Panc1 (cell line): ENCODE measurements at regions not wholly inside any gene's neighbourhood (a gene's known extent, or its start where the extent isn't known, plus 50 kb on each side); places are given as distances from the start of the nearest gene placed in this dataset.

Experiments
- ATAC-seq: fragments of 200-7000 bp; cut with Tn5 transposase; 2 replicates; pipeline ENCODE4 v1.9.1; 2020; ENCODE audit warnings: mild to moderate bottlenecking, moderate library complexity
- BruUV-seq: library from RNA; stranded (reverse); fragments of 400-500 nt; replicated peaks from 2 replicates; lab custom pipeline; 2021; lab: Mats Ljungman, UMichigan
- CTCF ChIA-PET: fragments of 300-600 bp; sonication (Branson Sonifier 250); formaldehyde crosslinking; loops from one replicate; lab custom pipeline; 2022; ENCODE audit warnings: antibody characterized with exemption; lab: Charles Lee
- POLR2A ChIA-PET: fragments of 300-600 bp; sonication (Branson Sonifier 250); formaldehyde crosslinking; loops from one replicate; lab custom pipeline; 2022; ENCODE audit warnings: antibody characterized with exemption; lab: Charles Lee
- DNase-seq: peaks from one replicate; pipeline ENCODE4 v3.0.0-alpha.2; 2010; ENCODE audit warnings: low read depth, low spot score
- H3K27ac ChIP-seq: 2 replicates; pipeline ENCODE4 v1.5.1; 2011; ENCODE audit warnings: mild to moderate bottlenecking, low read length, inconsistent platforms
- H3K27me3 ChIP-seq: fragments of 200-500 bp; sonication (Bioruptor generic); 2 replicates; pipeline ENCODE4 v1.6.0; 2014; ENCODE audit warnings: low read length, inconsistent platforms; ENCODE audit not compliant: control insufficient read depth, insufficient read depth
- H3K36me3 ChIP-seq: fragments of 200-500 bp; sonication (Bioruptor generic); 2 replicates; pipeline ENCODE4 v1.5.1; 2014; ENCODE audit warnings: inconsistent platforms, mild to moderate bottlenecking, low read length, moderate library complexity; ENCODE audit not compliant: control insufficient read depth, insufficient read depth
- H3K4me1 ChIP-seq: 2 replicates; pipeline ENCODE4 v1.5.1; 2011; ENCODE audit warnings: inconsistent platforms, mild to moderate bottlenecking, low read length, moderate library complexity; ENCODE audit not compliant: control insufficient read depth, insufficient read depth
- H3K4me3 ChIP-seq, 2 experiments: 2 replicates each; pipeline ENCODE4 v1.5.1; 2011 to 2012; ENCODE audit warnings: low read depth in 2 of 2, low read length in 2 of 2, mild to moderate bottlenecking in 2 of 2, inconsistent platforms in 1 of 2, moderate library complexity in 1 of 2
- H3K9me3 ChIP-seq: fragments of 200-500 bp; sonication (Bioruptor generic); 2 replicates; pipeline ENCODE4 v1.5.1; 2014; ENCODE audit warnings: low read depth, mild to moderate bottlenecking, inconsistent platforms, low read length, moderate library complexity; ENCODE audit not compliant: control insufficient read depth, insufficient read depth
- POLR2AphosphoS5 ChIP-seq: IDR thresholded peaks from 2 replicates; pipeline ENCODE4 v1.6.1; 2012; ENCODE audit warnings: mild to moderate bottlenecking, low read depth, low read length, moderate library complexity
- SIN3A ChIP-seq: IDR thresholded peaks from 2 replicates; pipeline ENCODE4 v1.6.1; 2012; ENCODE audit warnings: low read depth, mild to moderate bottlenecking, low read length, moderate library complexity, borderline replicate concordance; ENCODE audit not compliant: insufficient read depth
- TCF7L2 ChIP-seq: IDR thresholded peaks from 2 replicates; pipeline ENCODE4 v1.6.1; 2011; ENCODE audit warnings: mild to moderate bottlenecking, low read depth, low read length, inconsistent platforms
- in situ Hi-C: cut with HindIII; loops from 2 replicates; pipeline ENCODE4 v1.10.0; 2016; ENCODE audit warnings: low sequenced_read_pairs, low pct_unique_long_range_greater_than_20kb
- intact Hi-C: fragments of 100-400 bp; cut with micrococcal nuclease; formaldehyde crosslinking; loops from one replicate; pipeline ENCODE4 v1.10.0; 2022; ENCODE audit not compliant: unreplicated experiment
- TF ChIP-seq, protein P1 (sequence below): fragments of 450-650 bp; IDR thresholded peaks from 2 replicates; pipeline ENCODE4 v1.5.1; 2017; ENCODE audit warnings: mild to moderate bottlenecking
- TF ChIP-seq, protein P2 (sequence below), 2 experiments: IDR thresholded peaks; 2 replicates each; pipeline ENCODE4 v1.6.1; 2011 to 2012; ENCODE audit warnings: low read depth in 2 of 2, control low read depth in 1 of 2, low read length in 1 of 2, mild to moderate bottlenecking in 1 of 2, moderate library complexity in 1 of 2; ENCODE audit not compliant: insufficient read depth in 1 of 2

DNA sequence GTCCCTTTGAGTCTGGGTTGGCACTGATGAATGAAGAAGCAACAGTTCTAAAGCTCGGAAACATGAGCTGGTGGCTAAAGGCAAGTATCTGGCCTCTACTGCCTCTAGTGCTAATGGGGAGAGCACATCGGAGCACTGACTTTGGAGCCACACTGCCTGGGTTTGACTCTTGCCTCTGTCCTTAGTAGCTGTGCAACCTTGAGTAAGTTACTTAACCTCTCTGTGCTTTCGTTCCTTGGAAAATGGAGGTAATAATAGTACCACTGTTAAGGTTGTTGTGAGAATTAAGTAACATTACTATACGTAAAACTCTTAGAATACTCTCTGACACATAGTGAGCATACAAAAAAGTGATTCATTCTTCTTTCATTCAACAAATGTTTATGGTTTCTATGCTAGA is 211.2 kb downstream of the ATG4C start:
- no peaks in the 10 kb centered on the region for H3K9me3 ChIP-seq
- intact Hi-C loops, result no loop called here
- in situ Hi-C loops, result no loop called here
- TF ChIP-seq POLR2AphosphoS5 (no peak), TCF7L2 (no peak), SIN3A (no peak)
- TF ChIP-seq, protein P1, sequence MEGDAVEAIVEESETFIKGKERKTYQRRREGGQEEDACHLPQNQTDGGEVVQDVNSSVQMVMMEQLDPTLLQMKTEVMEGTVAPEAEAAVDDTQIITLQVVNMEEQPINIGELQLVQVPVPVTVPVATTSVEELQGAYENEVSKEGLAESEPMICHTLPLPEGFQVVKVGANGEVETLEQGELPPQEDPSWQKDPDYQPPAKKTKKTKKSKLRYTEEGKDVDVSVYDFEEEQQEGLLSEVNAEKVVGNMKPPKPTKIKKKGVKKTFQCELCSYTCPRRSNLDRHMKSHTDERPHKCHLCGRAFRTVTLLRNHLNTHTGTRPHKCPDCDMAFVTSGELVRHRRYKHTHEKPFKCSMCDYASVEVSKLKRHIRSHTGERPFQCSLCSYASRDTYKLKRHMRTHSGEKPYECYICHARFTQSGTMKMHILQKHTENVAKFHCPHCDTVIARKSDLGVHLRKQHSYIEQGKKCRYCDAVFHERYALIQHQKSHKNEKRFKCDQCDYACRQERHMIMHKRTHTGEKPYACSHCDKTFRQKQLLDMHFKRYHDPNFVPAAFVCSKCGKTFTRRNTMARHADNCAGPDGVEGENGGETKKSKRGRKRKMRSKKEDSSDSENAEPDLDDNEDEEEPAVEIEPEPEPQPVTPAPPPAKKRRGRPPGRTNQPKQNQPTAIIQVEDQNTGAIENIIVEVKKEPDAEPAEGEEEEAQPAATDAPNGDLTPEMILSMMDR, result no peak
- TF ChIP-seq, protein P2, sequence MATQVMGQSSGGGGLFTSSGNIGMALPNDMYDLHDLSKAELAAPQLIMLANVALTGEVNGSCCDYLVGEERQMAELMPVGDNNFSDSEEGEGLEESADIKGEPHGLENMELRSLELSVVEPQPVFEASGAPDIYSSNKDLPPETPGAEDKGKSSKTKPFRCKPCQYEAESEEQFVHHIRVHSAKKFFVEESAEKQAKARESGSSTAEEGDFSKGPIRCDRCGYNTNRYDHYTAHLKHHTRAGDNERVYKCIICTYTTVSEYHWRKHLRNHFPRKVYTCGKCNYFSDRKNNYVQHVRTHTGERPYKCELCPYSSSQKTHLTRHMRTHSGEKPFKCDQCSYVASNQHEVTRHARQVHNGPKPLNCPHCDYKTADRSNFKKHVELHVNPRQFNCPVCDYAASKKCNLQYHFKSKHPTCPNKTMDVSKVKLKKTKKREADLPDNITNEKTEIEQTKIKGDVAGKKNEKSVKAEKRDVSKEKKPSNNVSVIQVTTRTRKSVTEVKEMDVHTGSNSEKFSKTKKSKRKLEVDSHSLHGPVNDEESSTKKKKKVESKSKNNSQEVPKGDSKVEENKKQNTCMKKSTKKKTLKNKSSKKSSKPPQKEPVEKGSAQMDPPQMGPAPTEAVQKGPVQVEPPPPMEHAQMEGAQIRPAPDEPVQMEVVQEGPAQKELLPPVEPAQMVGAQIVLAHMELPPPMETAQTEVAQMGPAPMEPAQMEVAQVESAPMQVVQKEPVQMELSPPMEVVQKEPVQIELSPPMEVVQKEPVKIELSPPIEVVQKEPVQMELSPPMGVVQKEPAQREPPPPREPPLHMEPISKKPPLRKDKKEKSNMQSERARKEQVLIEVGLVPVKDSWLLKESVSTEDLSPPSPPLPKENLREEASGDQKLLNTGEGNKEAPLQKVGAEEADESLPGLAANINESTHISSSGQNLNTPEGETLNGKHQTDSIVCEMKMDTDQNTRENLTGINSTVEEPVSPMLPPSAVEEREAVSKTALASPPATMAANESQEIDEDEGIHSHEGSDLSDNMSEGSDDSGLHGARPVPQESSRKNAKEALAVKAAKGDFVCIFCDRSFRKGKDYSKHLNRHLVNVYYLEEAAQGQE (IDR thresholded peaks at IDR 0.05; ENCODE audit: insufficient read depth in 1 of 2, low read depth in 2 of 2, low read length in 1 of 2), result no peak
- no peak overlapping the region for H3K27ac ChIP-seq
- CTCF ChIA-PET, result no interaction called here
- POLR2A ChIA-PET, result no interaction called here
- no peaks in the 10 kb centered on the region for H3K4me1 ChIP-seq
- DNase-seq (no peak), ATAC-seq (no peak)
- peaks cover 16% of the 10 kb centered on the region for H3K27me3 ChIP-seq
- BruUV-seq, result no TSS peak
- H3K4me3 ChIP-seq, result no peak overlapping the region
- H3K36me3 ChIP-seq, result no peaks in the 10 kb centered on the region

DNA sequence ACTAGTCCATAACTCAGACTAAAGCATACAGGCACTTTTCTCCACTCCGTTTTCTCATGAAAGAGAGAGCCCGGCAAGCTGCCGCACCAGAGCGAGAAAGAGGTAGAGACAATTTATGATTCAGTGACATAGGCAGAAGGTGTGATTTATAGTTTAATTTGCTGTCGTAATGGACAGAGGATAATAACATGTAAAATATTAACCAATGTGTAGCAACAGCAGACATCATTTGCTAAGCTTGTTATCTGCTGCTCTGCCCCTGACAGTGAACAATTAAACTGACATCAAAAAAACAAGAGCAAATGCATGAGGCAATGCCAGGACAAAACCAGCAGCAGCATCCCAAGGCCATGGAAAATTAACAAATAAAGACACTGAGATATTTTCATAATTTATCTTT is 214.0 kb downstream of the ATG4C start:
- Histone ChIP-seq H3K4me3 (no peak overlapping the region), H3K27ac (no peak overlapping the region), H3K36me3 (no peaks in the 10 kb centered on the region), H3K27me3 (peaks cover 15% of the 10 kb centered on the region), H3K9me3 (no peaks in the 10 kb centered on the region), H3K4me1 (no peaks in the 10 kb centered on the region)
- intact Hi-C loops, result no loop called here
- ATAC-seq, result no peak
- CTCF ChIA-PET, result no interaction called here
- BruUV-seq, result no TSS peak
- DNase-seq, result no peak
- TF ChIP-seq SIN3A, result no peak
- no peak for TF ChIP-seq POLR2AphosphoS5
- TF ChIP-seq TCF7L2, result no peak
- TF ChIP-seq, protein P1, result no peak
- TF ChIP-seq, protein P2 (IDR thresholded peaks at IDR 0.05; ENCODE audit: insufficient read depth in 1 of 2, low read depth in 2 of 2, low read length in 1 of 2), result no peak
- in situ Hi-C loops, result no loop called here
- POLR2A ChIA-PET, result no interaction called here
